CD4-positive, alpha-beta T cell treated with Interleukin-17A for 1 hour (primary cell): ENCODE measurements at regions not wholly inside any gene's neighbourhood (a gene's known extent, or its start where the extent isn't known, plus 50 kb on each side); places are given as distances from the start of the nearest gene placed in this dataset.
"Not testable (repeated sequence)": the region's sequence is repeated elsewhere in the genome, so short reads cannot be mapped to it uniquely, and the experiment has no call there.

Experiments
- DNase-seq: peaks from one replicate; pipeline ENCODE4 v3.0.0-alpha.2; 2020

GRCh38 chr20:53872081-53872541, 198.3 kb downstream of the BCAS1 start:
- DNase-seq, result peak; percentile 47

GRCh38 chr20:53871541-53871940, 198.9 kb downstream of the BCAS1 start:
- DNase-seq, result no peak

- no peak for DNase-seq
Observed at GRCh38 chr20:53870426-53871315, 199.7 kb downstream of the BCAS1 start.

- DNase-seq, result peak; percentile 85
Observed at GRCh38 chr20:53869466-53870258, 200.7 kb downstream of the BCAS1 start.

GRCh38 chr20:53867741-53868351, 202.5 kb downstream of the BCAS1 start:
- DNase-seq, result no peak

GRCh38 chr20:53866794-53867740, 203.3 kb downstream of the BCAS1 start:
- DNase-seq, result peak; percentile 38

GRCh38 chr20:53865901-53866793, 204.2 kb downstream of the BCAS1 start:
- no peak for DNase-seq

- not testable (repeated sequence) for DNase-seq
Observed at GRCh38 chr20:53864765-53865683, 205.4 kb downstream of the BCAS1 start.

GRCh38 chr20:53863923-53864641, 206.3 kb downstream of the BCAS1 start:
- DNase-seq, result not testable (repeated sequence)

- DNase-seq, result not testable (repeated sequence)
Observed at GRCh38 chr20:53863535-53863922, 206.9 kb downstream of the BCAS1 start.

GRCh38 chr20:53863039-53863438, 207.4 kb downstream of the BCAS1 start:
- not testable (repeated sequence) for DNase-seq

- DNase-seq, result not testable (repeated sequence)
Observed at GRCh38 chr20:53862490-53862889, 207.9 kb downstream of the BCAS1 start.

- DNase-seq, result not testable (repeated sequence)
Observed at GRCh38 chr20:53862136-53862397, 208.3 kb downstream of the BCAS1 start.

- DNase-seq, result no peak
Observed at GRCh38 chr20:53859684-53860083, 210.7 kb downstream of the BCAS1 start.

GRCh38 chr20:53859009-53859408, 211.4 kb downstream of the BCAS1 start:
- not testable (repeated sequence) for DNase-seq

- DNase-seq, result not testable (repeated sequence)
Observed at GRCh38 chr20:53858516-53858915, 211.9 kb downstream of the BCAS1 start.

- no peak for DNase-seq
Observed at GRCh38 chr20:53857723-53858236, 212.6 kb downstream of the BCAS1 start.

GRCh38 chr20:53856300-53857295, 213.8 kb downstream of the BCAS1 start:
- no peak for DNase-seq
